Activated CD8-positive, alpha-beta T cell treated with anti-CD3 and anti-CD28 coated beads for 36 hours (primary cell): ENCODE measurements at regions not wholly inside any gene's neighbourhood (a gene's known extent, or its start where the extent isn't known, plus 50 kb on each side); places are given as distances from the start of the nearest gene placed in this dataset.
"Not testable (repeated sequence)": the region's sequence is repeated elsewhere in the genome, so short reads cannot be mapped to it uniquely, and the experiment has no call there.

Source experiments
- ATAC-seq: fragments of 200-7000 bp; cut with Tn5 transposase; one replicate; pipeline ENCODE4 v1.10.0; 2021; ENCODE audit warnings: mild to moderate bottlenecking, moderate library complexity
- CTCF ChIA-PET: fragments of 350-600 bp; sonication (Branson Sonifier 250); formaldehyde crosslinking; loops from one replicate; lab custom pipeline; 2021; ENCODE audit warnings: antibody characterized with exemption; lab: Charles Lee
- POLR2A ChIA-PET: fragments of 350-600 bp; sonication (Branson Sonifier 250); formaldehyde crosslinking; loops from one replicate; lab custom pipeline; 2021; ENCODE audit warnings: antibody characterized with exemption; lab: Charles Lee
- DNase-seq: peaks from one replicate; pipeline ENCODE4 v3.0.0-alpha.2; 2020
- H3K27ac Mint-ChIP-seq: one replicate; pipeline ENCODE4 v1.8.0; 2021; ENCODE audit warnings: mild to moderate bottlenecking, mixed read lengths
- H3K27me3 Mint-ChIP-seq: one replicate; pipeline ENCODE4 v1.8.0; 2021; ENCODE audit warnings: mixed read lengths
- H3K36me3 Mint-ChIP-seq: one replicate; pipeline ENCODE4 v1.8.0; 2021; ENCODE audit warnings: low read depth, mixed read lengths
- H3K4me1 Mint-ChIP-seq: one replicate; pipeline ENCODE4 v1.8.0; 2021; ENCODE audit warnings: low read depth, mixed read lengths
- H3K4me3 Mint-ChIP-seq: one replicate; pipeline ENCODE4 v1.8.0; 2021; ENCODE audit warnings: mild to moderate bottlenecking, moderate library complexity, mixed read lengths
- H3K9me3 Mint-ChIP-seq: one replicate; pipeline ENCODE4 v1.8.0; 2021; ENCODE audit warnings: mixed read lengths
- intact Hi-C: fragments of 100-400 bp; cut with micrococcal nuclease; formaldehyde crosslinking; loops from one replicate; pipeline ENCODE4 v1.10.0; 2022

- ATAC-seq, H3K9me3 Mint-ChIP-seq, CTCF ChIA-PET, H3K36me3 Mint-ChIP-seq, H3K27me3 Mint-ChIP-seq, H3K4me3 Mint-ChIP-seq, H3K4me1 Mint-ChIP-seq, POLR2A ChIA-PET, DNase-seq, H3K27ac Mint-ChIP-seq, intact Hi-C loops: not testable (repeated sequence)
These were observed 1502.6 kb upstream of the TPTE start for GRCh38 chr21:9018731-9019253.

GRCh38 chr21:9024006-9024767 is 1497.2 kb upstream of the TPTE start:
- H3K9me3 Mint-ChIP-seq, ATAC-seq, H3K36me3 Mint-ChIP-seq, H3K27me3 Mint-ChIP-seq, H3K4me1 Mint-ChIP-seq, intact Hi-C loops, CTCF ChIA-PET, H3K4me3 Mint-ChIP-seq, DNase-seq, POLR2A ChIA-PET, H3K27ac Mint-ChIP-seq: not testable (repeated sequence)

GRCh38 chr21:9026729-9027416 is 1494.5 kb upstream of the TPTE start:
- not testable (repeated sequence) for H3K4me1 Mint-ChIP-seq

GRCh38 chr21:9027417-9027800 is 1494.0 kb upstream of the TPTE start:
- H3K4me3 Mint-ChIP-seq, CTCF ChIA-PET, DNase-seq, H3K9me3 Mint-ChIP-seq, POLR2A ChIA-PET, H3K4me1 Mint-ChIP-seq, H3K27me3 Mint-ChIP-seq, H3K27ac Mint-ChIP-seq, intact Hi-C loops, ATAC-seq, H3K36me3 Mint-ChIP-seq: not testable (repeated sequence)

More at GRCh38 chr21:9026729-9027416, 1494.5 kb upstream of the TPTE start:
- H3K36me3 Mint-ChIP-seq, H3K4me3 Mint-ChIP-seq, H3K27me3 Mint-ChIP-seq, ATAC-seq, POLR2A ChIA-PET, DNase-seq, CTCF ChIA-PET, H3K27ac Mint-ChIP-seq, H3K9me3 Mint-ChIP-seq, intact Hi-C loops: not testable (repeated sequence)

- ATAC-seq, H3K27me3 Mint-ChIP-seq, H3K4me3 Mint-ChIP-seq, DNase-seq, H3K4me1 Mint-ChIP-seq, H3K36me3 Mint-ChIP-seq, intact Hi-C loops, H3K27ac Mint-ChIP-seq, CTCF ChIA-PET, H3K9me3 Mint-ChIP-seq, POLR2A ChIA-PET: not testable (repeated sequence)
These were observed 1492.6 kb upstream of the TPTE start for GRCh38 chr21:9028624-9029431.

- H3K9me3 Mint-ChIP-seq, POLR2A ChIA-PET, CTCF ChIA-PET, H3K27me3 Mint-ChIP-seq, DNase-seq, H3K4me3 Mint-ChIP-seq, H3K4me1 Mint-ChIP-seq, H3K27ac Mint-ChIP-seq, intact Hi-C loops, H3K36me3 Mint-ChIP-seq, ATAC-seq: not testable (repeated sequence)
These were observed 1491.2 kb upstream of the TPTE start for GRCh38 chr21:9030141-9030665.

GRCh38 chr21:9031482-9032374 is 1489.7 kb upstream of the TPTE start:
- CTCF ChIA-PET, H3K9me3 Mint-ChIP-seq, H3K4me1 Mint-ChIP-seq, DNase-seq, H3K27me3 Mint-ChIP-seq, POLR2A ChIA-PET, intact Hi-C loops, H3K27ac Mint-ChIP-seq, H3K4me3 Mint-ChIP-seq, H3K36me3 Mint-ChIP-seq, ATAC-seq: not testable (repeated sequence)

GRCh38 chr21:9032547-9032946 is 1488.8 kb upstream of the TPTE start:
- H3K9me3 Mint-ChIP-seq, H3K4me1 Mint-ChIP-seq, ATAC-seq, H3K27me3 Mint-ChIP-seq, POLR2A ChIA-PET, H3K36me3 Mint-ChIP-seq, DNase-seq, CTCF ChIA-PET, H3K4me3 Mint-ChIP-seq, H3K27ac Mint-ChIP-seq, intact Hi-C loops: not testable (repeated sequence)

GRCh38 chr21:9033295-9033694 is 1488.1 kb upstream of the TPTE start:
- CTCF ChIA-PET, ATAC-seq, H3K36me3 Mint-ChIP-seq: not testable (repeated sequence)

GRCh38 chr21:9034491-9035200 is 1486.7 kb upstream of the TPTE start:
- CTCF ChIA-PET, H3K36me3 Mint-ChIP-seq, H3K27ac Mint-ChIP-seq, POLR2A ChIA-PET, DNase-seq, H3K4me3 Mint-ChIP-seq, intact Hi-C loops, ATAC-seq, H3K9me3 Mint-ChIP-seq, H3K4me1 Mint-ChIP-seq, H3K27me3 Mint-ChIP-seq: not testable (repeated sequence)

More at GRCh38 chr21:9033295-9033694, 1488.1 kb upstream of the TPTE start:
- POLR2A ChIA-PET, H3K4me3 Mint-ChIP-seq, DNase-seq, H3K27me3 Mint-ChIP-seq, H3K9me3 Mint-ChIP-seq, H3K4me1 Mint-ChIP-seq, H3K27ac Mint-ChIP-seq, intact Hi-C loops: not testable (repeated sequence)
